T-helper 1 cell treated with Interleukin-12 subunit alpha and Interleukin-12 subunit beta and Interleukin-4 antibody, amounts not matched to agents 30 μg/mL and 1 μg/mL, for 36 hours (primary cell): ENCODE measurements at regions not wholly inside any gene's neighbourhood (a gene's known extent, or its start where the extent isn't known, plus 50 kb on each side); places are given as distances from the start of the nearest gene placed in this dataset.

ENCODE experiments used
- H3K27ac Mint-ChIP-seq: one replicate; pipeline ENCODE4 v1.8.0; 2021; ENCODE audit warnings: mild to moderate bottlenecking, mixed read lengths
- H3K27me3 Mint-ChIP-seq: one replicate; pipeline ENCODE4 v1.8.0; 2021; ENCODE audit warnings: low read depth, mixed read lengths
- H3K36me3 Mint-ChIP-seq: one replicate; pipeline ENCODE4 v1.8.0; 2021; ENCODE audit warnings: low read depth, mixed read lengths
- H3K4me1 Mint-ChIP-seq: one replicate; pipeline ENCODE4 v1.8.0; 2021; ENCODE audit warnings: low read depth, mixed read lengths
- H3K4me3 Mint-ChIP-seq: one replicate; pipeline ENCODE4 v1.8.0; 2021; ENCODE audit warnings: mild to moderate bottlenecking, moderate library complexity, mixed read lengths
- H3K9me3 Mint-ChIP-seq: one replicate; pipeline ENCODE4 v1.8.0; 2021; ENCODE audit warnings: mixed read lengths

DNA sequence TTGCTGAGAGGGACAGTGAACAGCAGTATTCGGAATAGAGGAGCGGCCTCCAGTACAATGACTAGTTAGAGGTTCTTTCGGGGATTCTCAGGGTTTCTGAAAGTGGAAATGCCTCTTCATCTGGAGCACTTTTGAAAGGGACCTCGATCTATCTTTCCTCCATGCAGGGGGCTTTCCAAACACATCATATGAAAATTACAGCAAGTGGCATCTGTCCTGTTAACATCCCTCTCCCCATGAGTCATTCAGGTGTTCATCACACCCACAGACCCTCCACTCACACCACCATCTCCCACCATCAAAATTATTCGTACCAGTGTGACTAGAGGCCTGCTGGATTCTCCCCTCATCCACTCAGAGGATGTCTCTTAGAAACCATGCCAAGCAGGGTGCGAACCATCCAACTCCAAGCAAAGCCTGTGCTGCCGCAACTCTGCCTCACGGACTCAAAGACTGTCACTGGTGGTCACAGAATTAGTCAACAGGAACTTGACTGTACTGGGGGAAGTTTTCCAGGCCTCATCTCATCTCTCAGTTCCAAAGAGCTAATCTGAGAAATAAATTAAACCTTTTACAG is 211.1 kb downstream of the MRPL39 start:
- Mint-ChIP-seq H3K4me3 (peak overlapping the region; percentile 8), H3K27me3 (no peaks in the 10 kb centered on the region), H3K27ac (peak overlapping the region; percentile 41)

DNA sequence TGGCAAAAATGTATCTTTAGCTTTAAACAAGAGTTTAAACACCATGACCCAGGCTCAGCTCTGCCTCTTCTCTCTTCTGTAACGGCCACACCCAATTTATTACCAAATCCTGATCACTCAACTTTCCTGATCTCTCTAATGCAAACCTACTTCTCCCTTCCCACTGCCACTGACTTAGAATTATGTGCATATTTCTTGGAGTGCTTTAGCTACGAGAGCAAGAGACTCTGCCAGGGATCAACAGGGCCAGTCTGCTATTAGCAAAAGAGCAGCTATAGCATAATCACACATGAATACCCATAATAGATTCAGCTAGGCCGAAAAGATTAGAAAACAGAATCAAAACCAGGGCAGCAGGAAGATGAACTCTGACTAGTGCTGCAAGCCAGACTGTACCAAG is 215.5 kb downstream of the MRPL39 start:
- H3K36me3 Mint-ChIP-seq, result peaks cover 2% of the 10 kb centered on the region
- H3K9me3 Mint-ChIP-seq, result no peaks in the 10 kb centered on the region
- no peak overlapping the region for H3K27ac Mint-ChIP-seq
- no peaks in the 10 kb centered on the region for H3K27me3 Mint-ChIP-seq
- H3K4me1 Mint-ChIP-seq, result peaks cover 7% of the 10 kb centered on the region
- H3K4me3 Mint-ChIP-seq, result no peak overlapping the region

More for the DNA sequence above, 211.1 kb downstream of the MRPL39 start:
- H3K9me3 Mint-ChIP-seq, result no peaks in the 10 kb centered on the region
- H3K36me3 Mint-ChIP-seq, result peaks cover 2% of the 10 kb centered on the region
- H3K4me1 Mint-ChIP-seq, result peaks cover 7% of the 10 kb centered on the region

DNA sequence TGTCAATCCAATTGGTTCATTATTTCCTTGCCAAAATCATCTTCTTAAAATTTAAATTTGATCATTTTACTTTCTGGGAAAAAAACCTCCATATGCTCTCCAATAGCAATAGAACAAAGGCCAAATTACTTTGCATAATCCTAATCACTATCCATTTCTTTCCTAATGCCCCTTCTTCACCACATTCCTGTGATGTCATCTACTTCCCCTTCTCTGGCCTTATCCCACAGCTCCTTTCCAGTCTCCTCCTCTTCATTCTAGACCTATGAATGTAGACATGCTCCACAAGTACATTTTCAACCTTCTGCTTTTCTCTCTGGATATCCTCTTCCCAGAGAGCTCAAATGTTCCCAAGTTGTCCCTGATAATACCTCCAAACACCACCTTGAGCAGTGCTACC is 216.6 kb downstream of the MRPL39 start:
- H3K4me3 Mint-ChIP-seq, result no peak overlapping the region
- no peaks in the 10 kb centered on the region for H3K9me3 Mint-ChIP-seq
- peaks cover 2% of the 10 kb centered on the region for H3K4me1 Mint-ChIP-seq
- no peaks in the 10 kb centered on the region for H3K27me3 Mint-ChIP-seq
- peaks cover 2% of the 10 kb centered on the region for H3K36me3 Mint-ChIP-seq
- no peak overlapping the region for H3K27ac Mint-ChIP-seq

DNA sequence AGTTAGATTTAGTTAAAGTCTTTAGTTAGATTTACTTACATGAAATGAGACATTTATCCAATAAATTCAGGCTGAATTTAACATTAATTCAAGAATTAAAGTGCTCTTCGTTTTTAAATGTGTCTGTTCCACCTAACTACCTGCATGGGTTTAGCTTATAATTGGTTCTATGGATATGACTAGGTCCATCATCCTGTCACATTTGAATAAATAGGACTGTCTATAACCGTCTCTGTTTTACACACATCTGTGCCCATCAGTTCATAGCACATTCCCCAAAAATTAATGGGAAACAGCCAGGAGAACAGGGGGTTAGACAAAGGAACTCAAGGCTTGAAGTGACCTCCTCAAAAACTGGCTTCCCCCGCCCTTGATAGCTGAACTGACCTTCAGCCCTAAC is 219.6 kb downstream of the MRPL39 start:
- Mint-ChIP-seq H3K27me3 (no peaks in the 10 kb centered on the region), H3K4me1 (peaks cover 4% of the 10 kb centered on the region), H3K4me3 (no peak overlapping the region), H3K27ac (no peak overlapping the region), H3K9me3 (no peaks in the 10 kb centered on the region), H3K36me3 (no peaks in the 10 kb centered on the region)

DNA sequence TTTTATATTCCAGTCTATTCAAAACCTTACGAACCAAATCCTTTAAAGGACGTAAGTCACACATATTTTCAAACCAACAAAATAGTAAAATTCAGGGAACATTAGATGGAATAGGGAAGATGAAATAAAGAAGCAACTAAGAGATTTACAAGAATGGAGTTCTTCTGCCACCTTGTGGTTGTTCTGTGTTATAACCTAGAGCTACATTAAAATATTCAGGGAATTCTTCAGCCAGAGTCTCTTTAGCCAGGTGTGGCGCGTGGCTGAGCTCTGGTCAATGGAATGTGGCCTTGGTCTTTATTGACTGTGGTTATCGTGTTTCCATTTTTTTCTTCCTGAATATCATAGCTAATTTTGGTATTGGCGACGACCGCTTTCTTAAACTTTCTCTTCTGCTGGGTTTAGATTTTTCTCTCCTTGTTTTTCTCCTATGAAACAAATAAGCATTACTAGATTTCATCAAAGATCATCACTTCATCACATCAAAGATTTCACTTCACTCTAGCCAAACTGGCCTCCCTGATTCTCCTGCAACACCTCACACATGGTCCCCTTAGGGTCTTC is 221.3 kb downstream of the MRPL39 start:
- H3K27ac Mint-ChIP-seq, result no peak overlapping the region

DNA sequence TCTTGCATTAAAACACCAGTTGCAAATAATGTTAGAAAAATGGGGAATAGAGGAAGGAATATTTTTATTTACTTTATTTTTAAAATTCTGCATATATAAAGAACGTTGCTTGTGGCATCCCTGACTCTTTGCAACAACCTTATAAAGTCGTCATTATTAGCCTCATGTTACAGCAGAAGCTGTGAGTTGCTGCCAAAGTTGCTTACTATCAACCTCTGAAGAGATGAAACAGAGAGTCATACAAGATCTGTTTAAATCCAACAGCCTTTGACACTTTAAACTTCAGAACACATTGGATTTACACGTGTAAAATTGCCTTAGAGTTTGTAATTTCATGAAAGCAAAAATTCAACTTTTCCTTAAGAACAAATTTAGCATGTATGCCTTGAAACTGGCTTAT is 221.9 kb downstream of the MRPL39 start:
- no peak overlapping the region for H3K4me3 Mint-ChIP-seq
- no peaks in the 10 kb centered on the region for H3K9me3 Mint-ChIP-seq
- H3K36me3 Mint-ChIP-seq, result no peaks in the 10 kb centered on the region
- H3K27me3 Mint-ChIP-seq, result peaks cover 4% of the 10 kb centered on the region
- H3K4me1 Mint-ChIP-seq, result peaks cover 4% of the 10 kb centered on the region
- no peak overlapping the region for H3K27ac Mint-ChIP-seq

More for the DNA sequence above, 221.3 kb downstream of the MRPL39 start:
- Mint-ChIP-seq H3K27me3 (peaks cover 4% of the 10 kb centered on the region), H3K4me1 (peaks cover 4% of the 10 kb centered on the region), H3K36me3 (no peaks in the 10 kb centered on the region), H3K9me3 (no peaks in the 10 kb centered on the region), H3K4me3 (no peak overlapping the region)

DNA sequence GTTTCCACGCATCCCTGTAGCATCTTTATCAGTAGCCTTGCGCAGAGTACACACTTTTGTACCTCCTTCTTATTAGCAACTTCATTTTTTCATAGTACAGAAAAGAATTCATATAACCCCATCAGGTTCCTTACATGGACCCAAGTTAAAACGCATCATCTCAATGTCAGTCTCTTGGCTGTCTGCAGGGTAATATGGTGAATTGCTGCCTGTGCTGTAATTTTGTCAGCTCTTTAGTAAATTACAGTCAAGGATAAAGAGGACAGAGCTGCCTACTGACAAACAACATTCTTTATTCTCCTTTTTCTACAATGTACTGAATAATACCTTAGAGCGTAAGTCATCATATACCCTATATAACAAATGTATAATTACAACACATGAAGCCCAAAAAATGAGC is 222.5 kb downstream of the MRPL39 start:
- Mint-ChIP-seq H3K4me1 (peaks cover 4% of the 10 kb centered on the region), H3K36me3 (no peaks in the 10 kb centered on the region), H3K4me3 (no peak overlapping the region), H3K27ac (no peak overlapping the region), H3K9me3 (no peaks in the 10 kb centered on the region), H3K27me3 (peaks cover 4% of the 10 kb centered on the region)

DNA sequence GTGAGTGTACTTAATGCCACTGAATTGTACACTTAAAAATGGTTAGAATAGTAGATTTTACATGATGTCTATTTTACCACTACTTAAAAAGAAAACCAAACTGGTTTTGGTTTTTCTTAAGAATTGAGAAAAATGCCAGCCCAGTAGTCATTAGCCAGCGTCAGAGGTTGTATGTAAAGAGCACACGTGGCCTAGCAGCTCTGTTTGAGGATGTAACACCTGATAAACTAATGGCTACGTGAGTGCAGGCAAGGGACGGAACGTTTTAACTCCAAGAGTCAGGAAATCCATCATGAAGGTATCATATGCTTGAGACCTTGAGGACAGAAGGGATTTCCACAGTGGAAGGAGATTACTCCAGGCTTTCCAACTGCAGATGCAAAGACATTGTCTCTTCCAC is 223.7 kb downstream of the MRPL39 start:
- H3K27me3 Mint-ChIP-seq, result peaks cover 4% of the 10 kb centered on the region
- H3K4me1 Mint-ChIP-seq, result peaks cover 4% of the 10 kb centered on the region
- H3K27ac Mint-ChIP-seq, result no peak overlapping the region
- no peak overlapping the region for H3K4me3 Mint-ChIP-seq
- H3K36me3 Mint-ChIP-seq, result no peaks in the 10 kb centered on the region
- H3K9me3 Mint-ChIP-seq, result no peaks in the 10 kb centered on the region

DNA sequence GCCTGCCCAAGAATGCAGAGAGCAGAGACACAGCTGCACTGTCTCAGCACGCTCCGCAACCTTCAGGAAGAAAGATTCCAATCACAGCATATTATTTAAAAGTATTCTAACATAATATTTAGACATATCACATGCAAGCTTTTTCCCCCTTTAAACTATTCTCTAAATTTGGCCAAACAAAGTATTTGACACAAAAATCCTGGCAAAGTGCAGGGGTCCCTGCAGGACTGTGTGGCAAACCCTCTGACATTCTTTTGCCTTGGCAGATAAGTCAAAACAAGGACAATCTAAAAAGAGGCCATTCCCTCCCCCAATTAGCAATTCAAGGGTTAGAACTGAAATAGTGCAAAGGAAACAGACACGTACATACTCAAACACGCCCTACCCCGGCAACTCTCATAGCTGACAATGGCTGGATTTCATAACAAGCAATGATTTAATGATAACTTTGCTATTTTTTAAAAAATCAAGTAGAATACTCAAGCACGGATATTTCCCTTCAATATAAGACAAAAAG is 225.3 kb downstream of the MRPL39 start:
- H3K36me3 Mint-ChIP-seq, result no peaks in the 10 kb centered on the region
- H3K4me3 Mint-ChIP-seq, result no peak overlapping the region
- H3K9me3 Mint-ChIP-seq, result no peaks in the 10 kb centered on the region
- H3K27ac Mint-ChIP-seq, result no peak overlapping the region
- peaks cover 4% of the 10 kb centered on the region for H3K27me3 Mint-ChIP-seq
- peaks cover 7% of the 10 kb centered on the region for H3K4me1 Mint-ChIP-seq

DNA sequence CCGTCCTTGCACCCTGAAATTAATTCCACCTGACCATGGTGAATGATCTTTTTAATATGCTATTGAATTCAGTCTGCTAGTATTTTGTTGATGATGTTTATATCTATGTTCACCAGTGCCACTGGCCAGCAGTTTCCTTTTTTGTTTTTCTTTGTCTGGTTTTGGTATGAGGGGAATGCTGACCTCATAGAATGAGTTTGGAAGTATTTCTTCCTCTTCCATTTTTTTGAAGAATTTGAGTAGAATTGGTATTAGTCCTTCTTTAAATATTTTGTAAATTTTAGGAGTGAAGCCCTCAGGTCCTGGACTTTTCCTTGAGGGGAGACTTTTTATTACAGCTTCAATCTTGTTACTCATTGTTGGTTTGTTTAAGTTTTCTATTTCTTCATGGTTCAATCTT is 231.6 kb downstream of the MRPL39 start:
- no peak overlapping the region for H3K27ac Mint-ChIP-seq
- peaks cover 11% of the 10 kb centered on the region for H3K27me3 Mint-ChIP-seq
- no peaks in the 10 kb centered on the region for H3K36me3 Mint-ChIP-seq
- H3K4me1 Mint-ChIP-seq, result peaks cover 8% of the 10 kb centered on the region
- no peaks in the 10 kb centered on the region for H3K9me3 Mint-ChIP-seq
- H3K4me3 Mint-ChIP-seq, result no peak overlapping the region

DNA sequence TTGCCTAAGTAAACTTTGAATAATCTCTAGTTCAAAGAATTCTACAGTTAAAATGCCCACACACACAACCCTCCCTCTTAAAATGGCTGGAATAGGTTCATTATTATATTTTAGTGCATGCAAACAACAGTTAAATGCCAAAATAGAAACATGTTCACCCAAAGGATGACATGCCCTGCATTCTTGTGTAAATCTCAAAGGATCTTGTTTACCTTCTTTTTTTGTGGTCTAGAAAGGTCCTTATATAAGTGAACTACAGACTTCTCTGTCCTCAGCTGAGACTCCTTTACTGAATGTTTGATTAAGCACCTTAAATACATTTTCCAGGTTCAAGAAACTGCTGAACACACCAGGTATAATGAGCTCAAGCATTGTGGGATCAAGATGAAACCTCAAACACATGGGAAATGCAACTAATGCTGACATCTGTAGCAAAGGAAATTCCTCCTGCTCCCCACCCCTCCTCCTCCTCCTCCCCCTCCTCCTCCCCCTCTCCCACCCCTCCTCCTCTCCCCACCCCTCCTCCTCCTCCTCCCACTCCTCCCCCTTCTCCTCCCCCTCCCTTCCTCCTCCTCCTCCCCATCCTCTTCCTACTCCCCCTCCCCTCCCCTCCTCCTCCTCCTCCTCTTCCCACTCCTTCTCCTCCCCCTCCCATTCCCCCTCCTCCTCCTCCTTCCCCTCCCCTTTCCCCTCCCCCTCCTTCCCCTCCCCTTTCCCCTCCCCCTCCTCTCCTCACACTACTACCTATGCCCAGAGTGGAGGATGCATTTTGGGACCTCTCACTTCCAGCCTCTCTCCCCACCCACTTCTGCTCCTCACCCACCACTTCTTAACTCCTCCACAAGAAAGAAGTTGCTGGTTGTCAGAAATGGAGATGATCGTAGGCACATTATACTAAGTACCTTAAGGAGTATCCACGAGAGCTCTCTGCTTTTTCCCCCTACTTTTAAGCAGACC is 233.9 kb downstream of the MRPL39 start:
- Mint-ChIP-seq H3K27me3 (peaks cover 11% of the 10 kb centered on the region), H3K9me3 (no peaks in the 10 kb centered on the region), H3K36me3 (no peaks in the 10 kb centered on the region), H3K4me1 (peaks cover 8% of the 10 kb centered on the region), H3K27ac (no peak overlapping the region), H3K4me3 (no peak overlapping the region)

DNA sequence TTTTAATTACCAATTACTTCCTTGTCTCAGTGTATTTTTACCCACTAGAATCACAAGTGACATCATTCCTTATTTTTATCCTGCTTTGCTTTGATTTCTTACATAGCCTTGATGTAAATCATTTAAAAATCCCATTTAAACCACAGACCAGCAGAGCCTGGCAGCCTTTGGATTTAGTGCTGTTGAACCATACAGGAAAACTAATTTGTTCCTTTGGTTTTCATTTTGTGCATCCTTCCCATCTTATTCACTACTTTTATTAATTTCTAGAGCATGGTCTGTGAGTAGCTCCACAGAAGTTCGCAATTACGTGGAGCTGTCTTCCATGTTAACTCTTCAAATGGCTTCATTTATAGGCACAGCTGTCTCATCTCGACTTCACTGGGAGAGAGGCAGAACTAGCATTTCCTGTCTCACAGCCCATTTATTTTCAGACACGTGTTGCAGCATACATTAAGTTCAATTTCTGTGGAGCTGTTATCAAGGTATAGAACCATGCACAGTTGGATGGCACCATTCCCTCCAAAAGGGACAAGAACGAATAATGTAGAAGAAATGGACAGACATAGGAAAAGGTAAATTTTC is 235.3 kb downstream of the MRPL39 start:
- H3K4me1 Mint-ChIP-seq, result peaks cover 4% of the 10 kb centered on the region
- peaks cover 11% of the 10 kb centered on the region for H3K27me3 Mint-ChIP-seq
- H3K27ac Mint-ChIP-seq, result no peak overlapping the region
- no peaks in the 10 kb centered on the region for H3K9me3 Mint-ChIP-seq
- H3K4me3 Mint-ChIP-seq, result no peak overlapping the region
- H3K36me3 Mint-ChIP-seq, result no peaks in the 10 kb centered on the region

DNA sequence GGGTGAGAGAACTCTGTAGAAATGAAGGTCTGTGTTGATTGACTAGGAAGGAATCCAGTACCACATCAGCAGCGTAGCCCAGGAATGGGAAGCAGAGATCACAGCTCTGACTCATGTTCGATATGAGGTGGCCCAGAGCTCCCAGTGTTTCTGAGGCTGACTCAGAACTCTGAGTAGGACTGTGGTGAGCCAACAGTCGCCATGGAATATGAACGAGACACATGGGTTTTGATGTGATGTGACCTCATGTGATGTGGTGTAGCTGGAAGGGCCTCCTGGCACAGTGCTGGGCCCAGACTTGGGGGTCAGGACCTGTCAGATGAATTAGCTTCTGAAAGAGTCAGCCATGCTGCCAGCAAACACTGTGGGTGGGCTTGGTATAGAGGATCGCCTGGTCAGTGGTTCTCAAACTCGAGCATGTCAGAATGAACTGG is 237.0 kb downstream of the MRPL39 start:
- peaks cover 5% of the 10 kb centered on the region for H3K27me3 Mint-ChIP-seq
- H3K4me1 Mint-ChIP-seq, result peaks cover 3% of the 10 kb centered on the region
- H3K9me3 Mint-ChIP-seq, result no peaks in the 10 kb centered on the region

DNA sequence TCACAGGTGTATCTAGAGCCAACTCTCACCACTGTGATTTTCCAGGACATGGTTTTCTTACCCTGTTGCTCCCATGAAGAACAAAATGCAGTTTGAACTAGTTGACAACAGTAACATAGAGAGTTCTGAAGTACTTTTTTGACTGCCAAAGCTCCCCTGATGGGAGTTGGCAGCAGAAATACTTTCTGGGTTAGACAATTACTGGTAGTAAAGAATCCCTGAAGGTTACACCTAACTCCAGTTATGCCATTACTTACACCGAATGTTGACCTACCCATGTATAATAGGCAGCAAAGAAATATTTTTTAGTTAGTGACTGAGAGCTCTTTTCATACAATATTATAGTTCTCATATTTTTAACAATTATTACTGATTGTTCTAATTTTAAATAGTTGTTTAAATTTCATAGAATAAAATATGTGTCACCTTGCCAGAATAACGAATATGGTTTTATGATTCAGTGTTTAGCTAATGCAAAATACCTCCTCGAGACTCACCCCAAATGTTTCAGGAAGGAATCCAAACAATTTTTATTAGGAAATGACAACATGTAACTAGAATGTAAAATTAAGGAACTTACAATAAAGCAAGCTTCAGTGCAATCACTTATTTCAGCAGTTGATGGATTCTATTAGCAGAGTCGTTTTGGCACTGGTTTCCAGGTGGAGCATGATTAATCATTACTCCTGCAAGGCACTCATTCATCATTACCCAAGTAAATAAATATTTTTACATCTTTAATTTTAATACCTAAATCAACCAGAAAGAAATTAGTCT is 237.6 kb downstream of the MRPL39 start:
- no peak overlapping the region for H3K4me3 Mint-ChIP-seq
- H3K27ac Mint-ChIP-seq, result no peak overlapping the region
- no peaks in the 10 kb centered on the region for H3K36me3 Mint-ChIP-seq
- H3K4me1 Mint-ChIP-seq, result peaks cover 3% of the 10 kb centered on the region
- no peaks in the 10 kb centered on the region for H3K9me3 Mint-ChIP-seq
- peaks cover 4% of the 10 kb centered on the region for H3K27me3 Mint-ChIP-seq

More for the DNA sequence above, 237.0 kb downstream of the MRPL39 start:
- no peak overlapping the region for H3K4me3 Mint-ChIP-seq
- H3K27ac Mint-ChIP-seq, result no peak overlapping the region
- H3K36me3 Mint-ChIP-seq, result no peaks in the 10 kb centered on the region
